Lung (tissue), 11 donors: ENCODE measurements at regions not wholly inside any gene's neighbourhood (a gene's known extent, or its start where the extent isn't known, plus 50 kb on each side); places are given as distances from the start of the nearest gene placed in this dataset.

Experiments used
- ATAC-seq: fragments of 200-7000 bp; cut with Tn5 transposase; one replicate; pipeline ENCODE4 v1.9.1; 2020; ENCODE audit warnings: moderate number of reproducible peaks; ENCODE audit not compliant: insufficient read depth, low FRiP score
- DNase-seq, 3 donors: peaks; one replicate each; pipeline ENCODE4 v3.0.0-alpha.2; 2013 to 2017
- H3K27ac ChIP-seq, 2 donors: one replicate each; pipeline ENCODE4 v1.5.1; 2013; ENCODE audit warnings: mild to moderate bottlenecking in 2 of 2, moderate library complexity in 2 of 2, control low read depth in 1 of 2, inconsistent platforms in 1 of 2, low read depth in 1 of 2, low read length in 1 of 2
- H3K27me3 ChIP-seq, 3 donors: one replicate each; pipeline ENCODE4 v1.5.1; 2013; ENCODE audit warnings: low read length in 2 of 3; ENCODE audit not compliant: control insufficient read depth in 3 of 3, insufficient read depth in 3 of 3
- H3K36me3 ChIP-seq, 4 donors: one replicate each; pipeline ENCODE4 v1.5.1; 2013; ENCODE audit warnings: low read length in 4 of 4, mild to moderate bottlenecking in 1 of 4, moderate library complexity in 1 of 4; ENCODE audit not compliant: control insufficient read depth in 4 of 4, insufficient read depth in 4 of 4
- H3K4me1 ChIP-seq, 5 donors: one replicate each; pipeline ENCODE4 v1.5.1; 2013; ENCODE audit warnings: low read length in 5 of 5, mild to moderate bottlenecking in 2 of 5, moderate library complexity in 1 of 5; ENCODE audit not compliant: control insufficient read depth in 5 of 5, insufficient read depth in 5 of 5
- H3K4me3 ChIP-seq: one replicate; pipeline ENCODE4 v1.5.1; 2013; ENCODE audit warnings: mild to moderate bottlenecking, control low read depth, moderate library complexity
- H3K9ac ChIP-seq, 2 donors: one replicate each; pipeline ENCODE4 v1.5.1; 2013; ENCODE audit warnings: low read length in 2 of 2, control low read depth in 1 of 2; ENCODE audit not compliant: insufficient read depth in 1 of 2
- H3K9me3 ChIP-seq, 4 donors: one replicate each; pipeline ENCODE4 v1.5.1; 2013; ENCODE audit warnings: low read length in 3 of 4, mild to moderate bottlenecking in 1 of 4, moderate library complexity in 1 of 4; ENCODE audit not compliant: control insufficient read depth in 4 of 4, insufficient read depth in 3 of 4
- CTCF ChIP-seq: IDR thresholded peaks from 2 replicates; pipeline ENCODE4 v1.5.1; 2012; ENCODE audit warnings: mild to moderate bottlenecking; ENCODE audit errors: control extremely low read depth, extremely low read depth
- WGBS, 2 donors: extraction: QIAGEN DNeasy Blood & Tissue Kit; methylation state at CpG; one replicate each; pipeline ENCODE4 v1.1.7; 2013; 5-methylcytosine and 5-hydroxymethylcytosine counted together
- donor health status: control.
- donor health status: control.
- donor health status: Bipolar disorder and iron deficiency.
- donor health status: healthy.
- donor health status: DM: yes; HTN: yes; CAD: no.

- Histone ChIP-seq H3K9ac (no peak overlapping the region), H3K9me3 (peaks cover 0 to 2% (median 0%) of the 10 kb centered on the region in 4 donors), H3K36me3 (no peaks in the 10 kb centered on the region), H3K4me3 (no peak overlapping the region), H3K27me3 (no peaks in the 10 kb centered on the region), H3K27ac (no peak overlapping the region), H3K4me1 (peaks cover 0 to 13% (median 0%) of the 10 kb centered on the region in 5 donors)
- no peak for ATAC-seq
- WGBS, 2 donors = 85 to 91% methylated on average over 8 of the region's 8 CpGs
- TF ChIP-seq CTCF = no peak
- DNase-seq = no peak
These were observed 154.1 kb upstream of the HS3ST3A1 start for GRCh38 chr17:13755851-13756250.

GRCh38 chr17:13756763-13757162 lies 155.0 kb upstream of the HS3ST3A1 start:
- Histone ChIP-seq H3K4me1 (peaks cover 0 to 13% (median 0%) of the 10 kb centered on the region in 5 donors), H3K9me3 (no peaks in the 10 kb centered on the region), H3K27ac (no peak overlapping the region), H3K27me3 (no peaks in the 10 kb centered on the region), H3K9ac (no peak overlapping the region), H3K4me3 (no peak overlapping the region), H3K36me3 (no peaks in the 10 kb centered on the region)
- no peak for DNase-seq
- no peak for ATAC-seq
- WGBS, 2 donors = 58 to 71% methylated on average over 2 of the region's 2 CpGs
- no peak for TF ChIP-seq CTCF

GRCh38 chr17:13757871-13758270 lies 156.1 kb upstream of the HS3ST3A1 start:
- WGBS, 2 donors = 65 to 88% methylated on average over 2 of the region's 2 CpGs

More at GRCh38 chr17:13757871-13758270, 156.1 kb upstream of the HS3ST3A1 start:
- DNase-seq (no peak), ATAC-seq (no peak)
- H3K4me3 ChIP-seq = no peak overlapping the region
- no peaks in the 10 kb centered on the region for H3K27me3 ChIP-seq
- H3K9ac ChIP-seq = no peak overlapping the region
- H3K4me1 ChIP-seq = peaks cover 0 to 10% (median 0%) of the 10 kb centered on the region in 5 donors
- H3K36me3 ChIP-seq = no peaks in the 10 kb centered on the region
- no peak overlapping the region for H3K27ac ChIP-seq
- no peak for TF ChIP-seq CTCF
- no peaks in the 10 kb centered on the region for H3K9me3 ChIP-seq
